Esophagus muscularis mucosa (tissue), 4 donors: ENCODE measurements at regions not wholly inside any gene's neighbourhood (a gene's known extent, or its start where the extent isn't known, plus 50 kb on each side); places are given as distances from the start of the nearest gene placed in this dataset.

Experiments used
- EP300 ChIP-seq: sonication (generic); formaldehyde crosslinking; IDR thresholded peaks from one replicate; pipeline ENCODE4 v1.6.1; 2017; ENCODE audit warnings: antibody characterized with exemption
- POLR2A ChIP-seq: fragments of 450-650 bp; IDR thresholded peaks from one replicate; pipeline ENCODE4 v1.6.1; 2017; ENCODE audit warnings: antibody characterized with exemption, moderate library complexity, mild to moderate bottlenecking, low read depth
- POLR2AphosphoS5 ChIP-seq, 2 donors: sonication (generic); formaldehyde crosslinking; IDR thresholded peaks; one replicate each; pipeline ENCODE4 v1.6.1; 2017; ENCODE audit warnings: antibody characterized with exemption in 2 of 2
- TF ChIP-seq, protein P1 (sequence below), 3 experiments: fragments of 200-600 bp in 2 of 3; fragments of 450-650 bp in 1 of 3; sonication (generic) in 2 of 3; IDR thresholded peaks; one replicate each; pipeline ENCODE4 v1.5.1; 2017 to 2019; ENCODE audit warnings: antibody characterized with exemption in 3 of 3, mild to moderate bottlenecking in 2 of 3, moderate library complexity in 1 of 3

DNA sequence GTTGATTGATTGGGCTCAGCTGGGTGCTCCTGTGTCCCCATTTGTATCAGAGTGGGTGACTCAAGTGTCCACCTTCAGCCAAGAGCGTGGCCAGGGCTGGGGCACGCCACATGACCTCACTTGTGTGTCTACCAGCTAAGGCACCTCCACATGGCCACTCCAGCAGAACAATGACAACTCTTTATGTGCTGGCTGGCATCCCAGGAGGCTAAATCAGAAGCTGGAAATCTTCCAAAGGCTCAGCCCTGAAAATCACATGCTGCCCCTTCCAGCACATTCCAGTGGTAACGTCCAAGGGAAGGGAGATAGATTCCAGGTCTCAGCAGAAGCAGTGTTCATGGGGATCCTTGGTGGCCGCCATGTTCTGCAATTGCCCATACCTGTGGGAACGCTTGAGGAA lies 585.5 kb downstream of the AJAP1 start:
- TF ChIP-seq, protein P1, sequence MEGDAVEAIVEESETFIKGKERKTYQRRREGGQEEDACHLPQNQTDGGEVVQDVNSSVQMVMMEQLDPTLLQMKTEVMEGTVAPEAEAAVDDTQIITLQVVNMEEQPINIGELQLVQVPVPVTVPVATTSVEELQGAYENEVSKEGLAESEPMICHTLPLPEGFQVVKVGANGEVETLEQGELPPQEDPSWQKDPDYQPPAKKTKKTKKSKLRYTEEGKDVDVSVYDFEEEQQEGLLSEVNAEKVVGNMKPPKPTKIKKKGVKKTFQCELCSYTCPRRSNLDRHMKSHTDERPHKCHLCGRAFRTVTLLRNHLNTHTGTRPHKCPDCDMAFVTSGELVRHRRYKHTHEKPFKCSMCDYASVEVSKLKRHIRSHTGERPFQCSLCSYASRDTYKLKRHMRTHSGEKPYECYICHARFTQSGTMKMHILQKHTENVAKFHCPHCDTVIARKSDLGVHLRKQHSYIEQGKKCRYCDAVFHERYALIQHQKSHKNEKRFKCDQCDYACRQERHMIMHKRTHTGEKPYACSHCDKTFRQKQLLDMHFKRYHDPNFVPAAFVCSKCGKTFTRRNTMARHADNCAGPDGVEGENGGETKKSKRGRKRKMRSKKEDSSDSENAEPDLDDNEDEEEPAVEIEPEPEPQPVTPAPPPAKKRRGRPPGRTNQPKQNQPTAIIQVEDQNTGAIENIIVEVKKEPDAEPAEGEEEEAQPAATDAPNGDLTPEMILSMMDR (IDR thresholded peaks at IDR 0.05) = no peak
- TF ChIP-seq POLR2AphosphoS5 (IDR thresholded peaks at IDR 0.05) = no peak
- no peak for TF ChIP-seq POLR2A
- TF ChIP-seq EP300 = no peak
